Tibial artery (tissue), 4 donors: ENCODE measurements at regions not wholly inside any gene's neighbourhood (a gene's known extent, or its start where the extent isn't known, plus 50 kb on each side); places are given as distances from the start of the nearest gene placed in this dataset.

Experiments used
- DNase-seq, 2 donors: peaks; one replicate each; pipeline ENCODE4 v3.0.0-alpha.2; 2019
- H3K27ac ChIP-seq, 2 donors: fragments of 200-600 bp; sonication (generic) in 1 of 2; 1 replicate in 1 of 2; 2 replicates in 1 of 2; pipeline ENCODE4 v1.5.1; 2018 to 2019; ENCODE audit warnings: mild to moderate bottlenecking in 1 of 2
- H3K27me3 ChIP-seq, 2 donors: fragments of 200-600 bp; sonication (generic) in 1 of 2; one replicate each; pipeline versions ENCODE4 v1.5.1 to v1.6.0; 2016 to 2019
- H3K36me3 ChIP-seq, 3 donors: fragments of 200-600 bp; sonication (generic) in 2 of 3; one replicate each; pipeline ENCODE4 v1.5.1; 2016 to 2019; ENCODE audit warnings: mild to moderate bottlenecking in 2 of 3
- H3K4me1 ChIP-seq, 4 donors: fragments of 200-600 bp; sonication (generic) in 2 of 4; 1 replicate in 3 of 4; 2 replicates in 1 of 4; pipeline ENCODE4 v1.5.1; 2016 to 2019
- H3K4me3 ChIP-seq, 2 donors: fragments of 200-600 bp; sonication (generic) in 1 of 2; 1 replicate in 1 of 2; 2 replicates in 1 of 2; pipeline ENCODE4 v1.5.1; 2018 to 2019; ENCODE audit warnings: mild to moderate bottlenecking in 2 of 2
- H3K9me3 ChIP-seq, 3 donors: fragments of 200-600 bp; sonication (generic) in 1 of 3; one replicate each; pipeline ENCODE4 v1.5.1; 2016 to 2019
- CTCF ChIP-seq, 2 experiments: fragments of 200-600 bp in 1 of 2; fragments of 450-650 bp in 1 of 2; IDR thresholded peaks; one replicate each; pipeline ENCODE4 v1.5.1; 2017 to 2019; ENCODE audit warnings: antibody characterized with exemption in 2 of 2, mild to moderate bottlenecking in 1 of 2, moderate library complexity in 1 of 2
- intact Hi-C: fragments of 100-400 bp; cut with DNase I; formaldehyde crosslinking; loops from one replicate; pipeline ENCODE4 v1.15.0; 2023; ENCODE audit warnings: low total_unique reads

GRCh38 chr14:31969699-31970240, 107.3 kb upstream of the ARHGAP5 start:
- Histone ChIP-seq H3K4me1 (peaks cover 0 to 19% (median 7%) of the 10 kb centered on the region in 4 donors), H3K36me3 (no peaks in the 10 kb centered on the region), H3K9me3 (peaks cover 0 to 11% (median 0%) of the 10 kb centered on the region in 3 donors), H3K27me3 (no peaks in the 10 kb centered on the region), H3K27ac (no peak overlapping the region), H3K4me3 (no peak overlapping the region)
- intact Hi-C loops = no loop called here
- no peak for TF ChIP-seq CTCF (IDR thresholded peaks at IDR 0.05)
- DNase-seq = no peak

GRCh38 chr14:31970744-31971143, 106.4 kb upstream of the ARHGAP5 start:
- no peak for DNase-seq
- H3K4me1 ChIP-seq = peaks cover 0 to 19% (median 5%) of the 10 kb centered on the region in 4 donors
- H3K27ac ChIP-seq = no peak overlapping the region
- H3K4me3 ChIP-seq = no peak overlapping the region
- H3K27me3 ChIP-seq = no peaks in the 10 kb centered on the region
- TF ChIP-seq CTCF (IDR thresholded peaks at IDR 0.05) = no peak
- H3K9me3 ChIP-seq = peaks cover 0 to 11% (median 0%) of the 10 kb centered on the region in 3 donors
- H3K36me3 ChIP-seq = no peaks in the 10 kb centered on the region
- intact Hi-C loops = no loop called here

GRCh38 chr14:31971612-31972011, 105.5 kb upstream of the ARHGAP5 start:
- Histone ChIP-seq H3K36me3 (no peaks in the 10 kb centered on the region), H3K4me1 (peaks cover 0 to 14% (median 3%) of the 10 kb centered on the region in 4 donors), H3K27ac (no peak overlapping the region), H3K9me3 (peaks cover 0 to 11% (median 0%) of the 10 kb centered on the region in 3 donors), H3K27me3 (no peaks in the 10 kb centered on the region), H3K4me3 (no peak overlapping the region)
- no peak for TF ChIP-seq CTCF (IDR thresholded peaks at IDR 0.05)
- intact Hi-C loops = no loop called here
- no peak for DNase-seq

DNA sequence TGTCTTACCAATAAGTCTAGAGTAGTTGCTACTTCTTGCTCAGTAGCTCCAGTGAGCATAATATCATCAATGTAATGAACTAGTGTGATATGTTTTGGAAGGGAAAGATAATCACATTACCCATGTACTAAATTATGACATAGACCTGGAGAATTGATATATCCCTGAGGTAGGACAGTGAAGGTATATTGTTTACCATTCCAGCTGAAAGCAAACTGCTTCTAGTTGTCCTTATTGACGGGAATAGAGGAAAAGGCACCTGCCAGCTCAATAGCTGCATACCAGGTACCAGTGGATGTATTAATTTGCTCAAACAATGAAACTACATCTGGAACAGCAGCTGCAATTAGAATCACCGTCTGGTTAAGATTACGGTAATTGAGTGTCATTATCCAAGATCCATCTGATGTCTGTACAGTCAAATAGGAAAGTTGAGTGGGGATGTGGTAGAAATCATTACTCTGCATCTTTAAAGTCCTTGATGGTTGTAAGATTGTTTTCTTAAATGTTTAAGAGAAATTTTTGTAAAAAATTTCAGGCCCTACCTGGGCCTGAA, 100.0 kb upstream of the ARHGAP5 start:
- Histone ChIP-seq H3K27ac (no peak overlapping the region), H3K4me3 (no peak overlapping the region), H3K4me1 (no peaks in the 10 kb centered on the region), H3K36me3 (no peaks in the 10 kb centered on the region), H3K27me3 (no peaks in the 10 kb centered on the region), H3K9me3 (peaks cover 0 to 11% (median 5%) of the 10 kb centered on the region in 3 donors)
- DNase-seq = no peak
- intact Hi-C loops = no loop called here
- TF ChIP-seq CTCF (IDR thresholded peaks at IDR 0.05) = no peak

GRCh38 chr14:31978423-31978822, 98.7 kb upstream of the ARHGAP5 start:
- Histone ChIP-seq H3K4me3 (no peak overlapping the region), H3K4me1 (no peaks in the 10 kb centered on the region), H3K36me3 (no peaks in the 10 kb centered on the region), H3K9me3 (peaks cover 0 to 20% (median 17%) of the 10 kb centered on the region in 3 donors), H3K27me3 (no peaks in the 10 kb centered on the region), H3K27ac (no peak overlapping the region)
- no peak for DNase-seq
- no peak for TF ChIP-seq CTCF (IDR thresholded peaks at IDR 0.05)
- intact Hi-C loops = no loop called here
